ENCODE measurements at regions not wholly inside any gene's neighbourhood (a gene's known extent, or its start where the extent isn't known, plus 50 kb on each side); places are given as distances from the start of the nearest gene placed in this dataset.
"Not testable (repeated sequence)": the region's sequence is repeated elsewhere in the genome, so short reads cannot be mapped to it uniquely, and the experiment has no call there.

GRCh38 chr4:164138521-164138920 is 615.4 kb upstream of the SMIM31 start:
- no peak for DNase-seq
- Mint-ChIP-seq H3K36me3 (ENCODE audit: low read depth) (no peaks in the 10 kb centered on the region; the same call in 1 of the 2 replicates), H3K27me3 (ENCODE audit: insufficient read depth) (no peaks in the 10 kb centered on the region), H3K9me3 (peaks cover 34% of the 10 kb centered on the region), H3K4me1 (ENCODE audit: low read depth) (no peaks in the 10 kb centered on the region), H3K27ac (no peak overlapping the region), H3K4me3 (no peak overlapping the region)
- no peak for TF ChIP-seq CTCF (IDR thresholded peaks at IDR 0.05)

GRCh38 chr4:164139291-164139690 is 614.6 kb upstream of the SMIM31 start:
- DNase-seq: no peak
- Mint-ChIP-seq H3K36me3 (ENCODE audit: low read depth) (no peaks in the 10 kb centered on the region; the same call in 1 of the 2 replicates), H3K27me3 (ENCODE audit: insufficient read depth) (no peaks in the 10 kb centered on the region), H3K4me3 (no peak overlapping the region), H3K9me3 (peaks cover 38% of the 10 kb centered on the region), H3K27ac (no peak overlapping the region), H3K4me1 (ENCODE audit: low read depth) (no peaks in the 10 kb centered on the region)
- no peak for TF ChIP-seq CTCF (IDR thresholded peaks at IDR 0.05)

- H3K27me3 Mint-ChIP-seq (ENCODE audit: insufficient read depth); H3K4me1 Mint-ChIP-seq (ENCODE audit: low read depth); H3K4me3 Mint-ChIP-seq; H3K27ac Mint-ChIP-seq; H3K36me3 Mint-ChIP-seq (ENCODE audit: low read depth); DNase-seq: not testable (repeated sequence)
- H3K9me3 Mint-ChIP-seq: peaks cover 27% of the 10 kb centered on the region
These were observed 612.1 kb upstream of the SMIM31 start for GRCh38 chr4:164141755-164142375.

GRCh38 chr4:164154416-164154815 is 599.5 kb upstream of the SMIM31 start:
- no peak overlapping the region for H3K4me3 Mint-ChIP-seq
- H3K36me3 Mint-ChIP-seq (ENCODE audit: low read depth): peaks cover under 1% of the 10 kb centered on the region; the same call in 1 of the 2 replicates
- no peak for DNase-seq
- H3K27me3 Mint-ChIP-seq (ENCODE audit: insufficient read depth): no peaks in the 10 kb centered on the region
- no peak overlapping the region for H3K27ac Mint-ChIP-seq
- TF ChIP-seq CTCF (IDR thresholded peaks at IDR 0.05): no peak
- no peaks in the 10 kb centered on the region for H3K4me1 Mint-ChIP-seq (ENCODE audit: low read depth)
- H3K9me3 Mint-ChIP-seq: peaks cover 29% of the 10 kb centered on the region

- Mint-ChIP-seq H3K4me1 (ENCODE audit: low read depth) (no peaks in the 10 kb centered on the region), H3K27ac (no peak overlapping the region), H3K9me3 (peaks cover 23% of the 10 kb centered on the region), H3K4me3 (no peak overlapping the region), H3K36me3 (ENCODE audit: low read depth) (no peaks in the 10 kb centered on the region), H3K27me3 (ENCODE audit: insufficient read depth) (no peaks in the 10 kb centered on the region; the same call in 1 of the 2 replicates)
- DNase-seq: no peak
- TF ChIP-seq CTCF (IDR thresholded peaks at IDR 0.05): no peak
These were observed 584.3 kb upstream of the SMIM31 start for GRCh38 chr4:164169591-164169990.

GRCh38 chr4:164177153-164177552 is 576.8 kb upstream of the SMIM31 start:
- no peak overlapping the region for H3K27ac Mint-ChIP-seq

More at GRCh38 chr4:164177153-164177552, 576.8 kb upstream of the SMIM31 start:
- Mint-ChIP-seq H3K36me3 (ENCODE audit: low read depth) (no peaks in the 10 kb centered on the region), H3K4me3 (no peak overlapping the region), H3K9me3 (peaks cover 25% of the 10 kb centered on the region), H3K27me3 (ENCODE audit: insufficient read depth) (0 out of 2 replicates have a peak, but pooled peaks cover 2% of the 10 kb centered on the region), H3K4me1 (ENCODE audit: low read depth) (no peaks in the 10 kb centered on the region)
- DNase-seq: no peak
- TF ChIP-seq CTCF (IDR thresholded peaks at IDR 0.05): no peak
